Gastroesophageal sphincter (tissue), 3 donors: ENCODE measurements at regions not wholly inside any gene's neighbourhood (a gene's known extent, or its start where the extent isn't known, plus 50 kb on each side); places are given as distances from the start of the nearest gene placed in this dataset.

ENCODE experiments used
- CTCF ChIP-seq, 4 experiments: fragments of 200-600 bp in 2 of 4; fragments of 450-650 bp in 2 of 4; sonication (generic) in 1 of 4; IDR thresholded peaks; one replicate each; pipeline ENCODE4 v1.5.1; 2017 to 2019; ENCODE audit warnings: antibody characterized with exemption in 4 of 4, mild to moderate bottlenecking in 2 of 4, moderate library complexity in 2 of 4
- EP300 ChIP-seq: sonication (generic); formaldehyde crosslinking; IDR thresholded peaks from one replicate; pipeline ENCODE4 v1.6.1; 2017; ENCODE audit warnings: antibody characterized with exemption, mild to moderate bottlenecking
- POLR2A ChIP-seq, 2 donors: fragments of 450-650 bp; IDR thresholded peaks; one replicate each; pipeline ENCODE4 v1.6.1; 2017; ENCODE audit warnings: antibody characterized with exemption in 2 of 2, mild to moderate bottlenecking in 2 of 2, moderate library complexity in 1 of 2
- POLR2AphosphoS5 ChIP-seq: sonication (generic); formaldehyde crosslinking; IDR thresholded peaks from one replicate; pipeline ENCODE4 v1.6.1; 2017; ENCODE audit warnings: antibody characterized with exemption

- TF ChIP-seq POLR2AphosphoS5 (no peak), CTCF (IDR thresholded peaks at IDR 0.05) (no peak), POLR2A (IDR thresholded peaks at IDR 0.05) (no peak), EP300 (no peak)
Observed at GRCh38 chr22:49402169-49402568, 425.5 kb downstream of the BRD1 start.
